Fibroblast of lung (primary cell): ENCODE measurements at regions not wholly inside any gene's neighbourhood (a gene's known extent, or its start where the extent isn't known, plus 50 kb on each side); places are given as distances from the start of the nearest gene placed in this dataset.

Experiments used
- EZH2 ChIP-seq: IDR thresholded peaks from 2 replicates; pipeline ENCODE4 v1.5.1; 2012; ENCODE audit warnings: low read length, control low read depth, mild to moderate bottlenecking; ENCODE audit errors: missing control alignments
- TF ChIP-seq, protein P1 (sequence below), 2 donors: IDR thresholded peaks in 1 of 2; conservative IDR thresholded peaks in 1 of 2; 1 replicate in 1 of 2; 2 replicates in 1 of 2; pipeline ENCODE4 v1.5.1; 2011 to 2012; ENCODE audit warnings: low read length in 2 of 2, control low read depth in 1 of 2, inconsistent platforms in 1 of 2, low read depth in 1 of 2, mild to moderate bottlenecking in 1 of 2

DNA sequence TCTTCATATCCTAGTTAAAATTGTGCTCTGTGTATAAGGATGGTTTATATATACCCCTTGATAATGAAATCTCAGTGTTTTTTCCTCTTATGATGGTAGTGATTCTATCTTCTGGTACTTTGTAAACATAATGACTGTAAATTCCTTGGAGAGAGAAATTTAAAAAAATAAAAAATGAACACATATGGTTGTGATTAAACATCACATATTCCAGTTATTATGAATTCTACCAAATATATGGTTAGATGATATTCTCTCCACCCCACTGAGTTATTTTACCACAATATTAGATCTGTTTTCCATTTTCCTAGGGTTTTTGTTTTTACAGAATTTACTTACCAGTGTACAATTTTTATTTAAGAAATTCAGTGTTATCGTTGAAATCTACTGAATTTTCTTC is 481.9 kb upstream of the NOVA1 start:
- TF ChIP-seq, protein P1, sequence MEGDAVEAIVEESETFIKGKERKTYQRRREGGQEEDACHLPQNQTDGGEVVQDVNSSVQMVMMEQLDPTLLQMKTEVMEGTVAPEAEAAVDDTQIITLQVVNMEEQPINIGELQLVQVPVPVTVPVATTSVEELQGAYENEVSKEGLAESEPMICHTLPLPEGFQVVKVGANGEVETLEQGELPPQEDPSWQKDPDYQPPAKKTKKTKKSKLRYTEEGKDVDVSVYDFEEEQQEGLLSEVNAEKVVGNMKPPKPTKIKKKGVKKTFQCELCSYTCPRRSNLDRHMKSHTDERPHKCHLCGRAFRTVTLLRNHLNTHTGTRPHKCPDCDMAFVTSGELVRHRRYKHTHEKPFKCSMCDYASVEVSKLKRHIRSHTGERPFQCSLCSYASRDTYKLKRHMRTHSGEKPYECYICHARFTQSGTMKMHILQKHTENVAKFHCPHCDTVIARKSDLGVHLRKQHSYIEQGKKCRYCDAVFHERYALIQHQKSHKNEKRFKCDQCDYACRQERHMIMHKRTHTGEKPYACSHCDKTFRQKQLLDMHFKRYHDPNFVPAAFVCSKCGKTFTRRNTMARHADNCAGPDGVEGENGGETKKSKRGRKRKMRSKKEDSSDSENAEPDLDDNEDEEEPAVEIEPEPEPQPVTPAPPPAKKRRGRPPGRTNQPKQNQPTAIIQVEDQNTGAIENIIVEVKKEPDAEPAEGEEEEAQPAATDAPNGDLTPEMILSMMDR (conservative IDR thresholded peaks at IDR 0.05 in 1 of 2, IDR thresholded peaks at IDR 0.05 in 1 of 2; ENCODE audit: low read depth in 1 of 2, low read length in 2 of 2) = no peak
- TF ChIP-seq EZH2 = no peak
